A549 (cell line): ENCODE measurements at regions not wholly inside any gene's neighbourhood (a gene's known extent, or its start where the extent isn't known, plus 50 kb on each side); places are given as distances from the start of the nearest gene placed in this dataset.

Experiments used
- ATAC-seq, 2 experiments: fragments of 200-7000 bp in 1 of 2; fragments of >200 bp in 1 of 2; cut with Nextera tagmentation in 1 of 2; cut with Tn5 transposase in 1 of 2; 3 replicates each; pipeline versions ENCODE4 v1.8.0 to v1.9.1; 2018 to 2020; ENCODE audit warnings: mild to moderate bottlenecking in 1 of 2, moderate library complexity in 1 of 2
- CTCF ChIA-PET: fragments of 300-600 bp; sonication (Branson Sonifier 250); formaldehyde crosslinking; extraction: SDS; loops from one replicate; lab custom pipeline; 2021; ENCODE audit warnings: antibody characterized with exemption, inconsistent platforms; lab: Yijun Ruan, JAX
- POLR2A ChIA-PET: fragments of 350-600 bp; formaldehyde crosslinking; extraction: SDS; loops from one replicate; lab custom pipeline; 2021; ENCODE audit warnings: antibody characterized with exemption, inconsistent platforms; lab: Yijun Ruan, JAX
- DNase-seq, 2 experiments: peaks; one replicate each; pipeline versions ENCODE4 v3.0.0 to v3.0.0-alpha.2; 2011 to 2016; ENCODE audit warnings: low read depth in 1 of 2, low spot score in 1 of 2
- FAIRE-seq: peaks from 2 replicates; lab custom pipeline; 2011; peaks lifted over from hg19 to GRCh38; lab: Jason Lieb, UNC
- H3K27ac ChIP-seq, 2 experiments: fragments of >200 bp; sonication (Bioruptor Twin); formaldehyde crosslinking; 3 replicates each; pipeline ENCODE4 v1.5.1; 2016 to 2017
- H3K4me1 ChIP-seq: fragments of >200 bp; sonication (Bioruptor Twin); formaldehyde crosslinking; 3 replicates; pipeline ENCODE4 v1.6.1; 2016
- H3K4me2 ChIP-seq: fragments of >200 bp; sonication (Bioruptor Twin); formaldehyde crosslinking; 3 replicates; pipeline ENCODE4 v1.6.1; 2016
- H3K4me3 ChIP-seq: fragments of >200 bp; sonication (Bioruptor Twin); formaldehyde crosslinking; 3 replicates; pipeline ENCODE4 v1.5.1; 2016
- H3K9me3 ChIP-seq: fragments of >200 bp; sonication (Bioruptor Twin); formaldehyde crosslinking; 3 replicates; pipeline ENCODE4 v1.6.1; 2016
- CBX2 ChIP-seq: fragments of 200-600 bp; sonication (generic); IDR thresholded peaks from 2 replicates; pipeline ENCODE4 v1.6.1; 2016; ENCODE audit warnings: low read depth, mild to moderate bottlenecking, borderline replicate concordance
- CEBPB ChIP-seq, 2 experiments: fragments of >200 bp in 1 of 2; sonication (Bioruptor Twin) in 1 of 2; formaldehyde crosslinking in 1 of 2; IDR thresholded peaks; 2 replicates each; pipeline ENCODE4 v1.6.1; 2012 to 2016
- EHMT2 ChIP-seq: fragments of 200-600 bp; sonication (generic); IDR thresholded peaks from 2 replicates; pipeline ENCODE4 v1.6.1; 2016; ENCODE audit warnings: antibody characterized with exemption, low read depth, mild to moderate bottlenecking, moderate library complexity
- FOSB ChIP-seq: fragments of 250-450 bp; sonication (Bioruptor Pico); IDR thresholded peaks from 2 replicates; pipeline ENCODE4 v1.5.0; 2020; ENCODE audit warnings: mild to moderate bottlenecking, moderate library complexity
- FOXS1 ChIP-seq: fragments of 250-450 bp; sonication (Bioruptor Pico); IDR thresholded peaks from 2 replicates; pipeline ENCODE4 v1.5.0; 2020; ENCODE audit warnings: mild to moderate bottlenecking, moderate library complexity
- GATA3 ChIP-seq: IDR thresholded peaks from 2 replicates; pipeline ENCODE4 v1.6.1; 2012; ENCODE audit warnings: borderline replicate concordance
- JUNB ChIP-seq: fragments of >200 bp; sonication (Bioruptor Twin); formaldehyde crosslinking; IDR thresholded peaks from 2 replicates; pipeline ENCODE4 v1.6.1; 2016
- KDM1A ChIP-seq: fragments of 200-600 bp; sonication (generic); IDR thresholded peaks from 2 replicates; pipeline ENCODE4 v1.6.1; 2016; ENCODE audit warnings: low read depth, mild to moderate bottlenecking
- KDM5A ChIP-seq: fragments of 200-600 bp; sonication (generic); IDR thresholded peaks from 2 replicates; pipeline ENCODE4 v1.6.1; 2016; ENCODE audit warnings: antibody characterized with exemption, mild to moderate bottlenecking
- NPAS2 ChIP-seq: fragments of 250-450 bp; sonication (Bioruptor Pico); IDR thresholded peaks from 2 replicates; pipeline ENCODE4 v1.8.0; 2022; ENCODE audit warnings: mild to moderate bottlenecking, moderate library complexity, borderline replicate concordance
- PHF8 ChIP-seq: fragments of 200-600 bp; sonication (generic); IDR thresholded peaks from 2 replicates; pipeline ENCODE4 v1.6.1; 2016; ENCODE audit warnings: low read depth, mild to moderate bottlenecking, antibody characterized with exemption, moderate library complexity, borderline replicate concordance
- RFX5 ChIP-seq: fragments of 450-650 bp; IDR thresholded peaks from 2 replicates; pipeline ENCODE4 v1.7.1; 2014; ENCODE audit warnings: antibody characterized with exemption, mild to moderate bottlenecking, moderate library complexity
- RNF2 ChIP-seq: fragments of 200-600 bp; sonication (generic); IDR thresholded peaks from 2 replicates; pipeline ENCODE4 v1.6.1; 2016; ENCODE audit warnings: low read depth, mild to moderate bottlenecking, antibody characterized with exemption, moderate library complexity, borderline replicate concordance
- ZNF302 ChIP-seq: fragments of 250-450 bp; sonication (Bioruptor Pico); IDR thresholded peaks from 2 replicates; pipeline ENCODE4 v1.9.0; 2021; ENCODE audit warnings: inconsistent platforms, mild to moderate bottlenecking, moderate library complexity
- ZSCAN20 ChIP-seq: fragments of 250-450 bp; sonication (Bioruptor Pico); IDR thresholded peaks from 2 replicates; pipeline ENCODE4 v1.8.0; 2022; ENCODE audit warnings: mild to moderate bottlenecking, moderate library complexity
- WGBS: methylation state at CpG from one replicate; pipeline ENCODE4 v1.1.6; 2017; ENCODE audit errors: missing lambda C conversion rate; 5-methylcytosine and 5-hydroxymethylcytosine counted together

DNA sequence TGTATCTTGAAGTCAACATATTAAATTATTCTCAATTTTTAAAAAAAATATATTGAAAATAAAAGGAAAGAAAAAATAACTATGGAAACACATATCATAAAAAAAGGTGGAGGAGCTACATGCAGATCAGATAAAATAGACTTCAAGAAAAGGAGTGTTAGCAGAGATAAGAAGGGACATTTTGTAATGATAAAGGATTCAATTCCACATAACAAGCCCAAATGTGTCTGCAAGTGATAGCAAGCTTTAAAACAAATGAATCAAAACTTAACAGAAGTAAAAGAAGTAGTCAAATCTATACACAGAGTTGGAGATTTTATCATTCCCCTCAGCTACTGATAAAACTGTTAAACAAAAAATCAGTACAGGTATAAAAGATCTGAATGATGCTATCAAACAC, 74.9 kb downstream of the TTC32 start:
- Histone ChIP-seq H3K4me1 (peaks cover 8% of the 10 kb centered on the region; the same call in 2 of the 3 replicates), H3K27ac (no peak overlapping the region), H3K9me3 (no peaks in the 10 kb centered on the region), H3K4me3 (no peak overlapping the region), H3K4me2 (no peak overlapping the region)
- FAIRE-seq (no peak), DNase-seq (no peak), ATAC-seq (no peak)
- ChIA-PET CTCF (interaction anchor here (0.9 to 1.5 kb wide), 3 partner anchors 24 to 131 kb away, joined by 3 read pairs; no protein-coding TSS in a partner anchor), POLR2A (no interaction called here)
- TF ChIP-seq KDM1A, result no peak

DNA sequence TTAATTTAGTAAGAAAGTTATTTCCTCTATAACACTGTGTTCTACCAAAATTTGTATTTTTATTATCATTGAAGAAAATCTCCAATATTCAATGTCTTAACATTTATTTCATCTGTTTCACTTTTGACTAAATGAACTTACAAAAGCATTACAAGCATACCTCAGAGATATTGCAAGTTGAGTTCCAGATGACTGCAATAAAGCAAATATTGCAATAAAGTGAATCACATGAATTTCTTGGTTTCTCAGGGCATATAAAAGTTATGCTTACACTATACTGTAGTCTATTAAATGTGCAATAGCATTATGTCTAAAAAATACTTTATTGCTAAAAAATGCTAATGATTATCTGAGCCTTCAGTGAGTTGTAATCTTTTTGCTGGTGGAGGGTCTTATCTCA, 78.3 kb downstream of the TTC32 start:
- Histone ChIP-seq H3K27ac (no peak overlapping the region), H3K4me1 (peaks cover 18% of the 10 kb centered on the region), H3K9me3 (no peaks in the 10 kb centered on the region), H3K4me2 (peak overlapping the region; percentile 1; the same call in 1 of the 3 replicates), H3K4me3 (no peak overlapping the region)
- ChIA-PET CTCF (no interaction called here), POLR2A (no interaction called here)
- ATAC-seq (no peak), FAIRE-seq (no peak), DNase-seq (no peak)
- TF ChIP-seq CEBPB (IDR thresholded peaks at IDR 0.05) (peak in 1 of 2 experiments; percentile 27; a peak in 1 of 4 replicates), JUNB (peak; percentile 23; the same call in 1 of the 2 replicates), CBX2 (no peak), RFX5 (no peak), ZNF302 (CRISPR knock-in tag) (no peak)

DNA sequence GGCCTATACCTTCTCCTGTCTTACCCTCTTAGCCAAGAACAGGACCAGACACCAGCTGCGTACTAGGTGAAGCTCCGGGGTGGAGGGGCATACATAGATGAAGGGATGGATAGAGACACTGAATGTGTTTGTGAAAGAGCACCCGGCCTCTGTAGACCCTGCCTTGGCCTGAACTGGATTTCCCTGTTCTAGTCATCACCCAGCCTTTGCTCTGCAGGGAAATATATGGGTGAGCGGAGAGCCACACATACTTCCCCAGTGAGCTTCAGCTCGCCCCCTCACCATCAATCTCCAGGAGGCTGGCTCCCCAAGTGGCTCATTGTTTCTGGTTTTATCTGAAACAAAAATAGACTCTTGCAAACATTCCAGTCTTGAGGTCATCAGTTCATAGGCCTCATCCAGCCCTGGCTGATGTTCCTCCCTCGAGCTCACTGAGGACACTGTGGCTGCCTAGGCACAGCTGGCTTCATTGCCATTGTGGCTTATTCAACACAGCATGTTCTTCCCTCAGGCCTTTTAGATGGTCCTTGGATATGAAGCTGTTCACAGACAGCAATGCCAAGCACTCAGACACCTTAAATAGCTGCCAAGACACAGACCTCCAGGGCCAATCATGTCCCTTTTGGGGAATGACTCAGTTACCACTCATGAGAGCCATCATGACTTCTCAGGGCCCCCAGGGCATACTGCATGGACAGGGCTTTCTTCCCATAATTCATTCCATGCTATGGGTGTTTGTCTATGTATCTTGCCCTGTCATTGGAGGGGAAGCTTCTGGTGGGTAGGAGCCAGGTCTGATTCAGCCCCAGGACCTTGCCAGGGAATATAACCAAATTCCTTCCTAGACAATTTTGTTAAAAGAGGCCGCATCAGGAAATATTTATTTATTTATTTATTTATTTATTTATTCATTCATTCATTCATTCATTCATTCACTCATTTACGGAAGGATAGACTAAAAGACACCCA, 82.4 kb downstream of the TTC32 start:
- FAIRE-seq (no peak), DNase-seq (peak in 1 of 2 experiments; percentile 65), ATAC-seq (peak; percentile 55 to 81; a peak in 3 of 6 replicates)
- CTCF ChIA-PET, result interaction anchor here (1.0 to 2.2 kb wide), 3 partner anchors 11 to 45 kb away, joined by 4 to 5 read pairs (median 4); no protein-coding TSS in a partner anchor
- WGBS, result 78% methylated on average over 8 of the region's 8 CpGs
- Histone ChIP-seq H3K27ac (peak overlapping the region in 1 of 2 experiments; percentile 32; a peak in 2 of 6 replicates), H3K4me3 (no peak overlapping the region), H3K4me1 (peaks cover 18% of the 10 kb centered on the region), H3K9me3 (no peaks in the 10 kb centered on the region), H3K4me2 (0 out of 3 replicates have a peak overlapping the region, but pooled peaks have one; percentile 0)
- POLR2A ChIA-PET, result no interaction called here
- TF ChIP-seq ZSCAN20, result no peak
- TF ChIP-seq GATA3, result peak; percentile 42; the same call in 1 of the 2 replicates

DNA sequence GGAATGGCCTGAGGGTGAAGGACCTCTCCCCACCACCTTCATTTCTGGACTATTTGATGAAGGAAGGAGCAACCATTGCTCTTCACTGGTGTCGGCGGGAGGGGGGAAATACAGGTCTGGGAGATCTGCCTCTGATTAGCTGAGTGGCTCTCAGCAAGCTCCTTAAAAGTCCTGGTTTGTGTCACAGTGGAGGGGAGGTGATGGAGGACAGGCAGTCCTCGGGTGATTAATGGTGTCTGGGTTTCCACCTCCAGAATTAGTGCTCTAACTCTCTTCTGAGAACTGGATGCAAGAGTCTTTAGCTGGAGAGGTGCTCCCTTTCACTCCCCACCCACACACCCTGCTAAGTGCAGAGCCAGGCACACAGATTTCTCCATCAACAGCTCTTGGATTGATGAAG, 83.2 kb downstream of the TTC32 start:
- ATAC-seq, result no peak
- WGBS, result 89% methylated on average over 3 of the region's 3 CpGs
- H3K4me1 ChIP-seq, result peaks cover 14% of the 10 kb centered on the region
- no peak for FAIRE-seq
- H3K27ac ChIP-seq, result peak overlapping the region in 1 of 2 experiments; percentile 32; a peak in 2 of 6 replicates
- POLR2A ChIA-PET, result no interaction called here
- no peak overlapping the region for H3K4me2 ChIP-seq
- DNase-seq, result no peak
- TF ChIP-seq PHF8 (no peak), EHMT2 (no peak), KDM5A (no peak), FOSB (CRISPR knock-in tag) (no peak), RNF2 (no peak)
- no peaks in the 10 kb centered on the region for H3K9me3 ChIP-seq
- no peak overlapping the region for H3K4me3 ChIP-seq
- CTCF ChIA-PET, result interaction anchor here (1.2 to 2.2 kb wide), 2 partner anchors 9 to 12 kb away, joined by 3 to 5 read pairs; no protein-coding TSS in a partner anchor

DNA sequence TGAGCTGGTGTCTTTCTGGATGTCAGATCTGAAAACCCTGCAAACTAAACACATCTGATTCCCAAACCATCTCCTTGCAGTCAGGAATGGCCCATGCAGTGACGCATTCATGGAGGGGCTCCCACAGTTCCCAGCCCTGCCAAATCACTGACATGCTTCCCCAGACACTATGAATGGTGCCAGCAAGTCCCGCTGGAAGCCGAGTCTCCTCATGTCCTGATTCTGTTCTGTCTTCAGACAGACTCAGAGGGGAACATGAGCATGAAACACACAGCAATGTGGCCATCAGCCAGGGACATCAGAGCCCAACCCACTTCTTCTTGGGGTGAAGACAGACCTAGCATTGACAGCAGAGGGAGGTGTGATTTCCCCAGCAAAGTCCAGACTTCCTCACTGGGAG, 83.7 kb downstream of the TTC32 start:
- CTCF ChIA-PET, result interaction anchor here (1.2 to 2.2 kb wide), 2 partner anchors 9 to 12 kb away, joined by 3 to 5 read pairs; no protein-coding TSS in a partner anchor
- H3K4me3 ChIP-seq, result no peak overlapping the region
- POLR2A ChIA-PET, result no interaction called here
- TF ChIP-seq FOXS1, result no peak
- TF ChIP-seq CBX2, result no peak
- no peak for TF ChIP-seq NPAS2 (CRISPR knock-in tag)
- no peak for TF ChIP-seq CEBPB (IDR thresholded peaks at IDR 0.05)
- no peak for TF ChIP-seq EHMT2
- no peak overlapping the region for H3K4me2 ChIP-seq
- H3K4me1 ChIP-seq, result peaks cover 10% of the 10 kb centered on the region
- no peak for ATAC-seq
- no peak overlapping the region for H3K27ac ChIP-seq
- WGBS, result 76% methylated on average over 3 of the region's 3 CpGs
- DNase-seq, result no peak
- H3K9me3 ChIP-seq, result no peaks in the 10 kb centered on the region
- FAIRE-seq, result no peak
